Stimulated activated effector memory CD8-positive, alpha-beta T cell treated with anti-CD3 and anti-CD28 coated beads, Interleukin-12 subunit alpha, Interleukin-12 subunit beta, amount 100 ng/mL, for 72 hours (primary cell): ENCODE measurements at regions not wholly inside any gene's neighbourhood (a gene's known extent, or its start where the extent isn't known, plus 50 kb on each side); places are given as distances from the start of the nearest gene placed in this dataset.
"Not testable (repeated sequence)": the region's sequence is repeated elsewhere in the genome, so short reads cannot be mapped to it uniquely, and the experiment has no call there.

ENCODE experiments used
- ATAC-seq: fragments of 150-1000 bp; cut with Tn5 transposase; 2 replicates; pipeline ENCODE4 v1.10.0; 2021
- DNase-seq, 2 donors: peaks; one replicate each; pipeline ENCODE4 v3.0.0; 2021 to 2022; ENCODE audit warnings: low spot score in 2 of 2
- H3K27ac Mint-ChIP-seq: one replicate; pipeline ENCODE4 v1.8.0; 2022; ENCODE audit warnings: mild to moderate bottlenecking, mixed read lengths
- H3K36me3 Mint-ChIP-seq: one replicate; pipeline ENCODE4 v1.8.0; 2022; ENCODE audit warnings: mild to moderate bottlenecking, mixed read lengths
- H3K4me1 Mint-ChIP-seq: one replicate; pipeline ENCODE4 v1.8.0; 2022; ENCODE audit warnings: mixed read lengths
- H3K4me3 Mint-ChIP-seq: one replicate; pipeline ENCODE4 v1.8.0; 2022; ENCODE audit warnings: mild to moderate bottlenecking, mixed read lengths
- H3K9me3 Mint-ChIP-seq: one replicate; pipeline ENCODE4 v1.8.0; 2022; ENCODE audit warnings: mixed read lengths

- H3K9me3 Mint-ChIP-seq, result peaks cover 6% of the 10 kb centered on the region
- DNase-seq, result no peak
- no peaks in the 10 kb centered on the region for H3K36me3 Mint-ChIP-seq
- H3K27ac Mint-ChIP-seq, result no peak overlapping the region
- no peak for ATAC-seq
- no peak overlapping the region for H3K4me3 Mint-ChIP-seq
- no peaks in the 10 kb centered on the region for H3K4me1 Mint-ChIP-seq
These were observed 692.9 kb downstream of the MTRR start for GRCh38 chr5:8561854-8562253.

GRCh38 chr5:8563540-8563939 lies 694.6 kb downstream of the MTRR start:
- ATAC-seq, H3K9me3 Mint-ChIP-seq, H3K4me3 Mint-ChIP-seq, H3K4me1 Mint-ChIP-seq, H3K27ac Mint-ChIP-seq, H3K36me3 Mint-ChIP-seq, DNase-seq: not testable (repeated sequence)

- no peak overlapping the region for H3K4me3 Mint-ChIP-seq
- no peaks in the 10 kb centered on the region for H3K36me3 Mint-ChIP-seq
- ATAC-seq (no peak), DNase-seq (no peak)
- H3K27ac Mint-ChIP-seq, result no peak overlapping the region
- no peaks in the 10 kb centered on the region for H3K4me1 Mint-ChIP-seq
- peaks cover 10% of the 10 kb centered on the region for H3K9me3 Mint-ChIP-seq
These were observed 699.9 kb downstream of the MTRR start for GRCh38 chr5:8568858-8569257.

- no peak overlapping the region for H3K4me3 Mint-ChIP-seq
- peaks cover 10% of the 10 kb centered on the region for H3K9me3 Mint-ChIP-seq
- H3K27ac Mint-ChIP-seq, result no peak overlapping the region
- ATAC-seq, result no peak
- DNase-seq, result no peak
- no peaks in the 10 kb centered on the region for H3K4me1 Mint-ChIP-seq
- no peaks in the 10 kb centered on the region for H3K36me3 Mint-ChIP-seq
These were observed 701.6 kb downstream of the MTRR start for GRCh38 chr5:8570528-8570927.

- no peak for DNase-seq
- no peaks in the 10 kb centered on the region for H3K36me3 Mint-ChIP-seq
- H3K9me3 Mint-ChIP-seq, result peaks cover 23% of the 10 kb centered on the region
- no peak overlapping the region for H3K27ac Mint-ChIP-seq
- H3K4me1 Mint-ChIP-seq, result no peaks in the 10 kb centered on the region
- no peak overlapping the region for H3K4me3 Mint-ChIP-seq
- no peak for ATAC-seq
These were observed 707.2 kb downstream of the MTRR start for GRCh38 chr5:8576178-8576577.

- no peak for DNase-seq
- H3K9me3 Mint-ChIP-seq, result peaks cover 30% of the 10 kb centered on the region
- no peaks in the 10 kb centered on the region for H3K4me1 Mint-ChIP-seq
- no peak overlapping the region for H3K27ac Mint-ChIP-seq
- no peak for ATAC-seq
- no peaks in the 10 kb centered on the region for H3K36me3 Mint-ChIP-seq
- no peak overlapping the region for H3K4me3 Mint-ChIP-seq
These were observed 708.8 kb downstream of the MTRR start for GRCh38 chr5:8577792-8578191.

- Mint-ChIP-seq H3K27ac (no peak overlapping the region), H3K36me3 (no peaks in the 10 kb centered on the region), H3K9me3 (peaks cover 26% of the 10 kb centered on the region), H3K4me1 (no peaks in the 10 kb centered on the region), H3K4me3 (no peak overlapping the region)
- no peak for ATAC-seq
- no peak for DNase-seq
These were observed 711.4 kb downstream of the MTRR start for GRCh38 chr5:8580298-8580697.

GRCh38 chr5:8581047-8581446 lies 712.1 kb downstream of the MTRR start:
- Mint-ChIP-seq H3K27ac (no peak overlapping the region), H3K4me1 (no peaks in the 10 kb centered on the region)

GRCh38 chr5:8585230-8586018 lies 716.5 kb downstream of the MTRR start:
- Mint-ChIP-seq H3K4me3 (no peak overlapping the region), H3K27ac (no peak overlapping the region)

More at GRCh38 chr5:8581047-8581446, 712.1 kb downstream of the MTRR start:
- Mint-ChIP-seq H3K4me3 (no peak overlapping the region), H3K36me3 (no peaks in the 10 kb centered on the region), H3K9me3 (peaks cover 23% of the 10 kb centered on the region)
- ATAC-seq (no peak), DNase-seq (no peak)

GRCh38 chr5:8590959-8591358 lies 722.0 kb downstream of the MTRR start:
- Mint-ChIP-seq H3K4me1 (no peaks in the 10 kb centered on the region), H3K9me3 (peaks cover 11% of the 10 kb centered on the region), H3K4me3 (no peak overlapping the region), H3K27ac (no peak overlapping the region), H3K36me3 (no peaks in the 10 kb centered on the region)
- ATAC-seq (no peak), DNase-seq (no peak)

More at GRCh38 chr5:8585230-8586018, 716.5 kb downstream of the MTRR start:
- peaks cover 21% of the 10 kb centered on the region for H3K9me3 Mint-ChIP-seq
- no peaks in the 10 kb centered on the region for H3K4me1 Mint-ChIP-seq
- H3K36me3 Mint-ChIP-seq, result no peaks in the 10 kb centered on the region
- DNase-seq (no peak), ATAC-seq (no peak)

GRCh38 chr5:8598356-8598755 lies 729.4 kb downstream of the MTRR start:
- Mint-ChIP-seq H3K27ac (no peak overlapping the region), H3K36me3 (no peaks in the 10 kb centered on the region), H3K4me1 (no peaks in the 10 kb centered on the region), H3K9me3 (peaks cover 2% of the 10 kb centered on the region), H3K4me3 (no peak overlapping the region)
- ATAC-seq, result no peak
- DNase-seq, result no peak

GRCh38 chr5:8598996-8599395 lies 730.0 kb downstream of the MTRR start:
- DNase-seq (no peak), ATAC-seq (no peak)
- no peaks in the 10 kb centered on the region for H3K4me1 Mint-ChIP-seq
- H3K36me3 Mint-ChIP-seq, result no peaks in the 10 kb centered on the region
- no peak overlapping the region for H3K27ac Mint-ChIP-seq
- H3K9me3 Mint-ChIP-seq, result no peaks in the 10 kb centered on the region
- no peak overlapping the region for H3K4me3 Mint-ChIP-seq

GRCh38 chr5:8600843-8601242 lies 731.9 kb downstream of the MTRR start:
- Mint-ChIP-seq H3K27ac (no peak overlapping the region), H3K4me3 (no peak overlapping the region), H3K9me3 (no peaks in the 10 kb centered on the region), H3K36me3 (no peaks in the 10 kb centered on the region), H3K4me1 (no peaks in the 10 kb centered on the region)
- DNase-seq, result no peak
- no peak for ATAC-seq

GRCh38 chr5:8601831-8602354 lies 732.9 kb downstream of the MTRR start:
- no peak overlapping the region for H3K27ac Mint-ChIP-seq
- no peak for DNase-seq
- no peak for ATAC-seq
- H3K4me1 Mint-ChIP-seq, result no peaks in the 10 kb centered on the region
- no peaks in the 10 kb centered on the region for H3K36me3 Mint-ChIP-seq
- H3K9me3 Mint-ChIP-seq, result no peaks in the 10 kb centered on the region
- H3K4me3 Mint-ChIP-seq, result no peak overlapping the region

- DNase-seq (no peak), ATAC-seq (no peak)
- Mint-ChIP-seq H3K36me3 (no peaks in the 10 kb centered on the region), H3K27ac (no peak overlapping the region), H3K9me3 (no peaks in the 10 kb centered on the region), H3K4me3 (no peak overlapping the region), H3K4me1 (no peaks in the 10 kb centered on the region)
These were observed 737.3 kb downstream of the MTRR start for GRCh38 chr5:8606231-8606630.

GRCh38 chr5:8611067-8611466 lies 742.1 kb downstream of the MTRR start:
- DNase-seq, result no peak
- Mint-ChIP-seq H3K27ac (no peak overlapping the region), H3K9me3 (peaks cover 15% of the 10 kb centered on the region), H3K4me3 (no peak overlapping the region), H3K36me3 (no peaks in the 10 kb centered on the region), H3K4me1 (no peaks in the 10 kb centered on the region)
- ATAC-seq, result no peak
